Upper lobe of right lung (tissue), 1 donor: ENCODE measurements at regions not wholly inside any gene's neighbourhood (a gene's known extent, or its start where the extent isn't known, plus 50 kb on each side); places are given as distances from the start of the nearest gene placed in this dataset.

Experiments
- ATAC-seq: fragments of 200-7000 bp; cut with Tn5 transposase; one replicate; pipeline ENCODE4 v1.9.1; 2020; ENCODE audit warnings: mild to moderate bottlenecking, moderate library complexity
- DNase-seq: peaks from one replicate; pipeline ENCODE4 v3.0.0-alpha.2; 2020
- H3K27ac ChIP-seq: fragments of 200-600 bp; one replicate; pipeline ENCODE4 v1.8.0; 2022
- H3K27me3 ChIP-seq: fragments of 200-600 bp; one replicate; pipeline ENCODE4 v1.8.0; 2022; ENCODE audit warnings: mild to moderate bottlenecking
- H3K36me3 ChIP-seq: fragments of 200-600 bp; one replicate; pipeline ENCODE4 v1.8.0; 2022
- H3K4me1 ChIP-seq: fragments of 200-600 bp; one replicate; pipeline ENCODE4 v1.8.0; 2022
- H3K4me3 ChIP-seq: fragments of 200-600 bp; one replicate; pipeline ENCODE4 v1.8.0; 2022; ENCODE audit warnings: mild to moderate bottlenecking
- H3K9me3 ChIP-seq: fragments of 200-600 bp; one replicate; pipeline ENCODE4 v1.8.0; 2022
- CTCF ChIP-seq: fragments of 200-600 bp; IDR thresholded peaks from one replicate; pipeline ENCODE4 v1.8.0; 2022; ENCODE audit warnings: antibody characterized with exemption
- intact Hi-C: fragments of 100-400 bp; cut with DNase I; formaldehyde crosslinking; loops from one replicate; pipeline ENCODE4 v1.11.0; 2022
- donor health status: DM: no; HTN: yes; CAD: no; lungs with severe emphysema.

- H3K9me3 ChIP-seq = no peaks in the 10 kb centered on the region
- no peaks in the 10 kb centered on the region for H3K27me3 ChIP-seq
- no peaks in the 10 kb centered on the region for H3K36me3 ChIP-seq
- no peak for TF ChIP-seq CTCF
- no peak overlapping the region for H3K4me3 ChIP-seq
- no peak for DNase-seq
- intact Hi-C loops = no loop called here
- no peaks in the 10 kb centered on the region for H3K4me1 ChIP-seq
- no peak for ATAC-seq
- no peak overlapping the region for H3K27ac ChIP-seq
Observed at GRCh38 chr3:35389907-35390306, 249.4 kb upstream of the ARPP21 start.

- H3K27me3 ChIP-seq = no peaks in the 10 kb centered on the region
- H3K27ac ChIP-seq = no peak overlapping the region
- H3K36me3 ChIP-seq = no peaks in the 10 kb centered on the region
- intact Hi-C loops = no loop called here
- no peak for DNase-seq
- TF ChIP-seq CTCF = no peak
- ATAC-seq = no peak
- no peaks in the 10 kb centered on the region for H3K9me3 ChIP-seq
- no peaks in the 10 kb centered on the region for H3K4me1 ChIP-seq
- H3K4me3 ChIP-seq = no peak overlapping the region
Observed at GRCh38 chr3:35392187-35392586, 247.1 kb upstream of the ARPP21 start.

GRCh38 chr3:35393901-35394799 lies 245.2 kb upstream of the ARPP21 start:
- intact Hi-C loops = no loop called here
- ATAC-seq = no peak
- no peak for DNase-seq
- Histone ChIP-seq H3K27me3 (no peaks in the 10 kb centered on the region), H3K27ac (no peak overlapping the region), H3K9me3 (no peaks in the 10 kb centered on the region), H3K4me3 (no peak overlapping the region), H3K4me1 (no peaks in the 10 kb centered on the region), H3K36me3 (no peaks in the 10 kb centered on the region)
- no peak for TF ChIP-seq CTCF

GRCh38 chr3:35394905-35395304 lies 244.4 kb upstream of the ARPP21 start:
- no peak overlapping the region for H3K27ac ChIP-seq
- no peak for ATAC-seq
- no peaks in the 10 kb centered on the region for H3K4me1 ChIP-seq

GRCh38 chr3:35401671-35402070 lies 237.7 kb upstream of the ARPP21 start:
- H3K4me3 ChIP-seq = no peak overlapping the region
- intact Hi-C loops = no loop called here

More at GRCh38 chr3:35394905-35395304, 244.4 kb upstream of the ARPP21 start:
- no peak for DNase-seq
- no peaks in the 10 kb centered on the region for H3K27me3 ChIP-seq
- intact Hi-C loops = no loop called here
- H3K9me3 ChIP-seq = no peaks in the 10 kb centered on the region
- no peak for TF ChIP-seq CTCF
- no peak overlapping the region for H3K4me3 ChIP-seq
- H3K36me3 ChIP-seq = no peaks in the 10 kb centered on the region

More at GRCh38 chr3:35401671-35402070, 237.7 kb upstream of the ARPP21 start:
- no peaks in the 10 kb centered on the region for H3K27me3 ChIP-seq
- H3K9me3 ChIP-seq = no peaks in the 10 kb centered on the region
- no peak overlapping the region for H3K27ac ChIP-seq
- TF ChIP-seq CTCF = no peak
- H3K4me1 ChIP-seq = no peaks in the 10 kb centered on the region
- DNase-seq = no peak
- no peaks in the 10 kb centered on the region for H3K36me3 ChIP-seq
- ATAC-seq = no peak
